PFSK-1 (cell line): ENCODE measurements at regions not wholly inside any gene's neighbourhood (a gene's known extent, or its start where the extent isn't known, plus 50 kb on each side); places are given as distances from the start of the nearest gene placed in this dataset.

Experiments used
- POLR2AphosphoS5 ChIP-seq: IDR thresholded peaks from 2 replicates; pipeline ENCODE4 v1.6.1; 2012; ENCODE audit warnings: low read depth, mild to moderate bottlenecking, control low read depth, low read length, moderate library complexity
- REST ChIP-seq, 2 experiments: IDR thresholded peaks; 2 replicates each; pipeline versions ENCODE4 v1.6.1 to v1.8.0; 2011 to 2012; ENCODE audit warnings: low read depth in 2 of 2, low read length in 2 of 2, control low read depth in 1 of 2, inconsistent platforms in 1 of 2, mild to moderate bottlenecking in 1 of 2, moderate library complexity in 1 of 2; ENCODE audit not compliant: insufficient read depth in 1 of 2
- SIN3A ChIP-seq: IDR thresholded peaks from 2 replicates; pipeline ENCODE4 v1.6.1; 2012; ENCODE audit warnings: mild to moderate bottlenecking, low read length, moderate library complexity, borderline replicate concordance; ENCODE audit not compliant: insufficient read depth
- TAF1 ChIP-seq: IDR thresholded peaks from 2 replicates; pipeline ENCODE4 v1.6.1; 2012; ENCODE audit warnings: low read length, control low read depth, borderline replicate concordance; ENCODE audit not compliant: insufficient read depth

DNA sequence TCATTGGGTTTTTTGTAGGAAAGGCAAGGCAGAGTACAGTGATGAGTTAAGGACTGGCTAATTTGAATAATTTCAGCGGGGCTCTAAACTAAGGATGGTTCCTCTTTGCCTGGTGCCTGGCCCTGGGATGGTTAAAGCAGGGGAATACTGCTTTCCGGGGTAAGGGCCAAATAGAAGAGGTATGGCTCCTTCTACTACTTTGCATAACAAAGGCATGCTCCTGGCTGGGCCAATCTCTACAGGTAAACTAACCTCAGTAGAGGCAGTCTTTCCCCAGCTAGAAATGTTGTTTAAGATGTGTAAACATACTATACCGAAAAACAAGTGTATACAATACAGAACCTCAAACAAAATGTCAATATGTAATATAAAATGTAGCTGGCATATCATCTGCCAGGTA lies 1239.0 kb downstream of the SLC16A7 start:
- TF ChIP-seq REST (IDR thresholded peaks at IDR 0.05; ENCODE audit: insufficient read depth in 1 of 2, low read depth in 2 of 2, low read length in 2 of 2) (no peak), SIN3A (no peak), POLR2AphosphoS5 (no peak), TAF1 (no peak)
